Eye (tissue), 1 donor: ENCODE measurements at regions not wholly inside any gene's neighbourhood (a gene's known extent, or its start where the extent isn't known, plus 50 kb on each side); places are given as distances from the start of the nearest gene placed in this dataset.
"Not testable (repeated sequence)": the region's sequence is repeated elsewhere in the genome, so short reads cannot be mapped to it uniquely, and the experiment has no call there.

Source experiments
- DNase-seq: peaks from one replicate; pipeline ENCODE4 v3.0.0-alpha.2; 2015

- no peak for DNase-seq
These were observed 853.4 kb upstream of the SPRY2 start for GRCh38 chr13:81194362-81194761.

- no peak for DNase-seq
These were observed 843.8 kb upstream of the SPRY2 start for GRCh38 chr13:81184556-81185265.

- no peak for DNase-seq
These were observed 831.7 kb upstream of the SPRY2 start for GRCh38 chr13:81172603-81173002.

GRCh38 chr13:81171065-81171647 lies 830.2 kb upstream of the SPRY2 start:
- peak; percentile 71 for DNase-seq

- DNase-seq = not testable (repeated sequence)
These were observed 822.9 kb upstream of the SPRY2 start for GRCh38 chr13:81163823-81164222.

GRCh38 chr13:81153478-81153877 lies 812.6 kb upstream of the SPRY2 start:
- no peak for DNase-seq

- no peak for DNase-seq
These were observed 807.9 kb upstream of the SPRY2 start for GRCh38 chr13:81148822-81149221.

- not testable (repeated sequence) for DNase-seq
These were observed 805.6 kb upstream of the SPRY2 start for GRCh38 chr13:81146576-81146975.

- no peak for DNase-seq
These were observed 801.5 kb upstream of the SPRY2 start for GRCh38 chr13:81142306-81142999.

GRCh38 chr13:81140675-81141074 lies 799.7 kb upstream of the SPRY2 start:
- DNase-seq = no peak

GRCh38 chr13:81139987-81140386 lies 799.1 kb upstream of the SPRY2 start:
- DNase-seq = no peak

- no peak for DNase-seq
These were observed 797.5 kb upstream of the SPRY2 start for GRCh38 chr13:81138353-81138980.

- no peak for DNase-seq
These were observed 792.1 kb upstream of the SPRY2 start for GRCh38 chr13:81133066-81133465.

- no peak for DNase-seq
These were observed 776.5 kb upstream of the SPRY2 start for GRCh38 chr13:81117416-81117815.

- no peak for DNase-seq
These were observed 775.7 kb upstream of the SPRY2 start for GRCh38 chr13:81116461-81117282.

- DNase-seq = no peak
These were observed 768.1 kb upstream of the SPRY2 start for GRCh38 chr13:81109026-81109425.

- DNase-seq = no peak
These were observed 765.4 kb upstream of the SPRY2 start for GRCh38 chr13:81106348-81106747.

- DNase-seq = peak; percentile 1
These were observed 763.2 kb upstream of the SPRY2 start for GRCh38 chr13:81104035-81104715.

GRCh38 chr13:81102066-81102465 lies 761.1 kb upstream of the SPRY2 start:
- DNase-seq = not testable (repeated sequence)

- DNase-seq = peak; percentile 1
These were observed 748.6 kb upstream of the SPRY2 start for GRCh38 chr13:81089371-81090157.

- no peak for DNase-seq
These were observed 740.1 kb upstream of the SPRY2 start for GRCh38 chr13:81080911-81081454.
